Erythroblast (primary cell): ENCODE measurements at regions not wholly inside any gene's neighbourhood (a gene's known extent, or its start where the extent isn't known, plus 50 kb on each side); places are given as distances from the start of the nearest gene placed in this dataset.
"Not testable (repeated sequence)": the region's sequence is repeated elsewhere in the genome, so short reads cannot be mapped to it uniquely, and the experiment has no call there.

Source experiments
- GATA1 ChIP-seq: IDR thresholded peaks from 2 replicates; pipeline ENCODE4 v1.6.1; 2011; ENCODE audit warnings: low read depth, mild to moderate bottlenecking, control low read depth, low read length, moderate library complexity
- POLR2A ChIP-seq: IDR thresholded peaks from 2 replicates; pipeline ENCODE4 v1.6.1; 2011; ENCODE audit warnings: mild to moderate bottlenecking, low read length

DNA sequence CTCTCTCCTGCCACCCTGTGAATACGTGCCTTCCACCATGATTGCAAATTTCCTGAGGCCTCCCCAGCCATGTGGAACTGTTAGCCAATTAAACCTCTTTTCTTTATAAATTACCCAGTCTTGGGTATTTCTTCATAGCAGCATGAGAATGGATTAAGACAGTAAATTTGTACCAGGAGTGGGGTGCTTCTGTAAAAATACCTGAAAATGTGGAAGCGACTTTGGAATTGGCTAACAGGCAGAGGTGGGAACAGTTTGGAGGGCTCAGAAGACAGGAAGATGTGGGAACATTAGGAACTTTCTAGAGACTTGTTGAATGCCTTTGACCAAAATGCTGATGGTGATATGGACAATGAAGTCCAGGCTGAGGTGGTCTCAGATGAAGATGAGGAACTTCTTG lies 74.3 kb upstream of the FOXE1 start:
- not testable (repeated sequence) for TF ChIP-seq POLR2A, GATA1
